HEK293 (cell line): ENCODE measurements at regions not wholly inside any gene's neighbourhood (a gene's known extent, or its start where the extent isn't known, plus 50 kb on each side); places are given as distances from the start of the nearest gene placed in this dataset.

Source experiments
- CTCF ChIA-PET: fragments of 350-600 bp; formaldehyde crosslinking; extraction: SDS; loops from one replicate; lab custom pipeline; 2021; ENCODE audit warnings: antibody characterized with exemption; lab: Yijun Ruan, JAX
- POLR2A ChIA-PET: fragments of 300-600 bp; formaldehyde crosslinking; extraction: SDS; loops from one replicate; lab custom pipeline; 2020; ENCODE audit warnings: antibody characterized with exemption, inconsistent platforms; lab: Yijun Ruan, JAX
- H3K27ac ChIP-seq: fragments of 200-500 bp; sonication (Bioruptor generic); 2 replicates; pipeline ENCODE4 v1.5.1; 2014; ENCODE audit warnings: low read depth, low read length, control low read depth, inconsistent platforms; ENCODE audit errors: extremely low read depth
- H3K36me3 ChIP-seq, 2 experiments: fragments of 200-500 bp in 1 of 2; sonication (Bioruptor generic) in 1 of 2; 1 replicate in 1 of 2; 2 replicates in 1 of 2; pipeline ENCODE4 v1.5.1; 2014 to 2017; ENCODE audit warnings: inconsistent platforms in 2 of 2, low read length in 2 of 2; ENCODE audit not compliant: control insufficient read depth in 2 of 2, insufficient read depth in 1 of 2
- H3K4me1 ChIP-seq: fragments of 200-500 bp; sonication (Bioruptor generic); 2 replicates; pipeline ENCODE4 v1.5.1; 2014; ENCODE audit warnings: mild to moderate bottlenecking, low read length, inconsistent platforms; ENCODE audit not compliant: control insufficient read depth, insufficient read depth
- H3K4me3 ChIP-seq: 2 replicates; pipeline ENCODE4 v1.5.1; 2011; ENCODE audit warnings: low read depth, mild to moderate bottlenecking, control low read depth, low read length, moderate library complexity
- H3K9me3 ChIP-seq: fragments of 200-500 bp; sonication (Bioruptor generic); 2 replicates; pipeline ENCODE4 v1.5.1; 2014; ENCODE audit warnings: low read depth, low read length, inconsistent platforms; ENCODE audit not compliant: control insufficient read depth, insufficient read depth
- FEZF1 ChIP-seq: fragments of 450-650 bp; formaldehyde crosslinking; IDR thresholded peaks from 2 replicates; pipeline ENCODE4 v1.5.1; 2016; ENCODE audit warnings: missing biosample characterization, missing genetic modification characterization
- KLF1 ChIP-seq: fragments of 450-650 bp; formaldehyde crosslinking; IDR thresholded peaks from 2 replicates; pipeline ENCODE4 v1.5.1; 2016; ENCODE audit warnings: missing biosample characterization, missing genetic modification characterization
- OVOL3 ChIP-seq: fragments of 450-650 bp; formaldehyde crosslinking; IDR thresholded peaks from 2 replicates; pipeline ENCODE4 v1.5.1; 2016; ENCODE audit warnings: missing biosample characterization, missing genetic modification characterization
- WT1 ChIP-seq: fragments of 450-650 bp; formaldehyde crosslinking; IDR thresholded peaks from 2 replicates; pipeline ENCODE4 v1.5.1; 2016; ENCODE audit warnings: missing biosample characterization, missing genetic modification characterization
- YY1 ChIP-seq: fragments of 450-650 bp; formaldehyde crosslinking; IDR thresholded peaks from 2 replicates; pipeline ENCODE4 v1.5.1; 2018; ENCODE audit warnings: missing biosample characterization, missing genetic modification characterization
- ZNF157 ChIP-seq: fragments of 450-650 bp; formaldehyde crosslinking; IDR thresholded peaks from 2 replicates; pipeline ENCODE4 v1.5.1; 2016; ENCODE audit warnings: missing biosample characterization, missing genetic modification characterization
- ZNF211 ChIP-seq: fragments of 450-650 bp; formaldehyde crosslinking; IDR thresholded peaks from 2 replicates; pipeline ENCODE4 v1.5.1; 2016; ENCODE audit warnings: low read depth, missing biosample characterization, missing genetic modification characterization
- ZNF266 ChIP-seq: fragments of 450-650 bp; formaldehyde crosslinking; IDR thresholded peaks from 2 replicates; pipeline ENCODE4 v1.5.1; 2016; ENCODE audit warnings: missing biosample characterization, missing genetic modification characterization, low read depth
- ZNF510 ChIP-seq: fragments of 450-650 bp; formaldehyde crosslinking; IDR thresholded peaks from 2 replicates; pipeline ENCODE4 v1.5.1; 2018; ENCODE audit warnings: mild to moderate bottlenecking, missing genetic modification characterization, missing biosample characterization; ENCODE audit not compliant: insufficient replicate concordance
- ZNF558 ChIP-seq: fragments of 450-650 bp; formaldehyde crosslinking; IDR thresholded peaks from 2 replicates; pipeline ENCODE4 v1.5.1; 2016; ENCODE audit warnings: missing biosample characterization, missing genetic modification characterization
- ZNF623 ChIP-seq: fragments of 450-650 bp; formaldehyde crosslinking; IDR thresholded peaks from 2 replicates; pipeline ENCODE4 v1.5.1; 2016; ENCODE audit warnings: missing biosample characterization, missing genetic modification characterization
- ZNF658 ChIP-seq: fragments of 450-650 bp; formaldehyde crosslinking; IDR thresholded peaks from 2 replicates; pipeline ENCODE4; 2016; ENCODE audit warnings: missing biosample characterization, missing genetic modification characterization
- ZNF660 ChIP-seq: fragments of 450-650 bp; IDR thresholded peaks from 2 replicates; pipeline ENCODE4 v1.5.1; 2018; ENCODE audit warnings: missing biosample characterization, mild to moderate bottlenecking, missing genetic modification characterization
- ZNF792 ChIP-seq: fragments of 450-650 bp; formaldehyde crosslinking; IDR thresholded peaks from 2 replicates; pipeline ENCODE4 v1.5.1; 2016; ENCODE audit warnings: missing biosample characterization, missing genetic modification characterization
- TF ChIP-seq, protein P1 (sequence below): fragments of 450-650 bp; formaldehyde crosslinking; IDR thresholded peaks from 2 replicates; pipeline ENCODE4 v1.5.1; 2017; ENCODE audit warnings: missing biosample characterization, missing genetic modification characterization
- TF ChIP-seq, protein P2 (sequence below): fragments of 450-650 bp; formaldehyde crosslinking; IDR thresholded peaks from 2 replicates; pipeline ENCODE4 v1.5.1; 2016; ENCODE audit warnings: missing biosample characterization, missing genetic modification characterization

DNA sequence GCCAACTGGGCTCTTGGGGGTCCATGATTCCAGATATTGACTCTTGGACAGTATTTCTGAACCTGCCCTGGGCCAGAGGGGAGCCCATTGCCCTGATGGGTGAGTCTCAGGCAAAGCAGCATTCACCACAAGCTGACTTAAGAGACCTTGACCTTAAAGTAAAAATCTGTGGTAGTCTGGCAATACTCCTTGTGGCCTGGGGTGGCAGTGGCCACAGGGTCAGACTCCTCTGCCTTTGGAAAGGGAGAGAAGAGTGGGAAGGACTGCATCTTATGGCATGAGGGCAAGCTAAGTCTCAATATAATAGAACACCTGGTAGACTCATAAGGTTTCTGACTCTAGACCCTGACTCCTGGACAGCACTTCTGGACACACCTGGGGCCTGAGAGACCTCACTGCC is 340.3 kb upstream of the MAD2L1 start:
- TF ChIP-seq ZNF157 (tag by site-specific recombination), result no peak
- TF ChIP-seq, protein P1, sequence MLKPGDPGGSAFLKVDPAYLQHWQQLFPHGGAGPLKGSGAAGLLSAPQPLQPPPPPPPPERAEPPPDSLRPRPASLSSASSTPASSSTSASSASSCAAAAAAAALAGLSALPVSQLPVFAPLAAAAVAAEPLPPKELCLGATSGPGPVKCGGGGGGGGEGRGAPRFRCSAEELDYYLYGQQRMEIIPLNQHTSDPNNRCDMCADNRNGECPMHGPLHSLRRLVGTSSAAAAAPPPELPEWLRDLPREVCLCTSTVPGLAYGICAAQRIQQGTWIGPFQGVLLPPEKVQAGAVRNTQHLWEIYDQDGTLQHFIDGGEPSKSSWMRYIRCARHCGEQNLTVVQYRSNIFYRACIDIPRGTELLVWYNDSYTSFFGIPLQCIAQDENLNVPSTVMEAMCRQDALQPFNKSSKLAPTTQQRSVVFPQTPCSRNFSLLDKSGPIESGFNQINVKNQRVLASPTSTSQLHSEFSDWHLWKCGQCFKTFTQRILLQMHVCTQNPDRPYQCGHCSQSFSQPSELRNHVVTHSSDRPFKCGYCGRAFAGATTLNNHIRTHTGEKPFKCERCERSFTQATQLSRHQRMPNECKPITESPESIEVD (tag by site-specific recombination), result no peak
- TF ChIP-seq YY1, result no peak
- TF ChIP-seq, protein P2, sequence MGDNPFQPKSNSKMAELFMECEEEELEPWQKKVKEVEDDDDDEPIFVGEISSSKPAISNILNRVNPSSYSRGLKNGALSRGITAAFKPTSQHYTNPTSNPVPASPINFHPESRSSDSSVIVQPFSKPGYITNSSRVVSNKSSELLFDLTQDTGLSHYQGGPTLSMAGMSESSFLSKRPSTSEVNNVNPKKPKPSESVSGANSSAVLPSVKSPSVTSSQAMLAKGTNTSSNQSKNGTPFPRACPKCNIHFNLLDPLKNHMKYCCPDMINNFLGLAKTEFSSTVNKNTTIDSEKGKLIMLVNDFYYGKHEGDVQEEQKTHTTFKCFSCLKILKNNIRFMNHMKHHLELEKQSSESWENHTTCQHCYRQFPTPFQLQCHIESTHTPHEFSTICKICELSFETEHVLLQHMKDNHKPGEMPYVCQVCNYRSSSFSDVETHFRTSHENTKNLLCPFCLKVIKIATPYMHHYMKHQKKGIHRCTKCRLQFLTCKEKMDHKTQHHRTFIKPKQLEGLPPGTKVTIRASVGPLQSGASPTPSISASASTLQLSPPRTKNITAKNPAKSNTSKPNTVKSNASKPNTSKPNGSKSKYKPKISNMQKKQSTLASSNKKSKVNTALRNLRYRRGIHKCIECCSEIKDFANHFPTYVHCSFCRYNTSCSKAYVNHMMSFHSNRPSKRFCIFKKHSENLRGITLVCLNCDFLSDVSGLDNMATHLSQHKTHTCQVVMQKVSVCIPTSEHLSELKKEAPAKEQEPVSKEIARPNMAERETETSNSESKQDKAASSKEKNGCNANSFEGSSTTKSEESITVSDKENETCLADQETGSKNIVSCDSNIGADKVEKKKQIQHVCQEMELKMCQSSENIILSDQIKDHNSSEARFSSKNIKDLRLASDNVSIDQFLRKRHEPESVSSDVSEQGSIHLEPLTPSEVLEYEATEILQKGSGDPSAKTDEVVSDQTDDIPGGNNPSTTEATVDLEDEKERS (tag by site-specific recombination), result no peak
- TF ChIP-seq ZNF792, result no peak
- TF ChIP-seq ZNF658 (tag by site-specific recombination), result no peak
- TF ChIP-seq WT1 (tag by site-specific recombination), result no peak
- no peak for TF ChIP-seq KLF1 (tag by site-specific recombination)
- no peak for TF ChIP-seq ZNF510 (tag by site-specific recombination)
- no peak for TF ChIP-seq ZNF211 (tag by site-specific recombination)
- no peak for TF ChIP-seq ZNF266
- ChIA-PET POLR2A (no interaction called here), CTCF (no interaction called here)
- Histone ChIP-seq H3K27ac (no peak overlapping the region), H3K36me3 (no peaks in the 10 kb centered on the region), H3K9me3 (no peaks in the 10 kb centered on the region), H3K4me1 (no peaks in the 10 kb centered on the region), H3K4me3 (no peak overlapping the region)

DNA sequence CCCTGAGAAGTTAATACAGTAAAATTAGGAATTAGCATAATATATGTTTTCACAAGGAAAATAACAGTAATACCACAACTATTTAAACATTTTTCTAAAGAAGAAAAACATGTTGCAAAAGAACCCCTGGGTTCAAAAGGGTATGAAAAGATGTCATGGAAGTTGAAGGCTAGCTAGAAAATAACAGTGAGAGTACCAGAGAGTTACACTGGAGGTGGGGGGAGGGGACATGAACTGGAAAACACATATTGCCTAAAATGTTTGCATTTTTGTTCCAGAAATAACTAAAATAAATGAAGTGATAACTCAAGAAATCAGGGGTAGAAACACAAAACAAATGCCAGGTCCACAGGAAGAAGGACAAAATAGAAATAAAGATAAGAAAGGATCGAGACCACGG is 336.6 kb upstream of the MAD2L1 start:
- CTCF ChIA-PET, result interaction anchor here (0.6 kb wide), 1 partner anchor 1134 kb away, joined by 8 read pairs; no protein-coding TSS in a partner anchor
- POLR2A ChIA-PET, result no interaction called here
- no peaks in the 10 kb centered on the region for H3K4me1 ChIP-seq
- H3K36me3 ChIP-seq, result no peaks in the 10 kb centered on the region
- H3K9me3 ChIP-seq, result no peaks in the 10 kb centered on the region
- TF ChIP-seq OVOL3 (tag by site-specific recombination) (no peak), ZNF660 (tag by site-specific recombination) (no peak)
- no peak overlapping the region for H3K4me3 ChIP-seq
- H3K27ac ChIP-seq, result no peak overlapping the region

DNA sequence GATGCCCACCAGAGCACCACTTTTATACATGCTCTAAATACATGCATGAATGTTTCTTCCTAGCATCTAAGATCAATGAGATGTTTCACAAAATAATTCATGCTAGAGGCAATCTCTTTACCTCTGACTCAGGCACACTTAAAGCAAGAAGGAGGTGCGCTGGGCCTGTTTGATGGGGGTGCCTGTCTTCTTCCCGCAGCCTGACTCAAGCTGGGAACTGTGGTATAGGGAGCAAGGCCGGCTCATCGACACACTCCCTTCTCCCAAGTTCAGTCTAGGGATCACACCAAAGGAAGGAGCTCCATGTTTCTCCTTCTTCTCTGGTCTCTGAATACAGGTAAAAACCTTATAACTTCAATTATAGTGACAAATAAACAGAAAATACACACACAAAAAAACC is 333.8 kb upstream of the MAD2L1 start:
- TF ChIP-seq ZNF558 (tag by site-specific recombination), result no peak
- no peak for TF ChIP-seq ZNF623 (tag by site-specific recombination)
- TF ChIP-seq, protein P1 (tag by site-specific recombination), result no peak
- no peak for TF ChIP-seq FEZF1 (tag by site-specific recombination)
- Histone ChIP-seq H3K27ac (no peak overlapping the region), H3K4me3 (no peak overlapping the region), H3K4me1 (no peaks in the 10 kb centered on the region), H3K36me3 (no peaks in the 10 kb centered on the region), H3K9me3 (no peaks in the 10 kb centered on the region)
- ChIA-PET CTCF (no interaction called here), POLR2A (no interaction called here)
